GM12872 (cell line): ENCODE measurements at regions not wholly inside any gene's neighbourhood (a gene's known extent, or its start where the extent isn't known, plus 50 kb on each side); places are given as distances from the start of the nearest gene placed in this dataset.
A peak's percentile ranks its signal among the peaks of the same experiment; 100 is the strongest.

ENCODE experiments used
- TF ChIP-seq, protein P1 (sequence below): IDR thresholded peaks from 3 replicates; pipeline ENCODE4 v1.5.1; 2011; ENCODE audit warnings: low read depth, mild to moderate bottlenecking, low read length, moderate library complexity; ENCODE audit not compliant: insufficient read depth

DNA sequence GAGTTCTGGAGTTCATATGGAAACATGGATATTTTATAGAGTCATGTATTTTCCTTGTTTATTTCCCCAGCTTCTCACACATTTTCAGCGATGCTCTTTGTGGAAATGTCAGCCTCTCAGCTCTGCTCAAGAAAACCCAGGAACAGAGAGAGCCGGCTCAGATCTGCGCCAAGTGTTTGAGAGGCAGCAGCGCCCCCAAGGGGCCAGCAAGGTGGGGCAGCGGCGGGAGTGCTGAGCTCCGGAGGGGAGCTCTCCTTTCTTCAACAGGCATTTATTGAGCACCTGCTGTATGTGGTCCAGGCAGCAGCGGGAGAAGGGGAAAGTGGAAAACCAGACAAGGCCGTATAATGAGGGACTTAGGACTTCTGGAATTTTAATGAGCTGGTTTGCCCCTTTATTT is 421.1 kb upstream of the C16orf82 start:
- TF ChIP-seq, protein P1, sequence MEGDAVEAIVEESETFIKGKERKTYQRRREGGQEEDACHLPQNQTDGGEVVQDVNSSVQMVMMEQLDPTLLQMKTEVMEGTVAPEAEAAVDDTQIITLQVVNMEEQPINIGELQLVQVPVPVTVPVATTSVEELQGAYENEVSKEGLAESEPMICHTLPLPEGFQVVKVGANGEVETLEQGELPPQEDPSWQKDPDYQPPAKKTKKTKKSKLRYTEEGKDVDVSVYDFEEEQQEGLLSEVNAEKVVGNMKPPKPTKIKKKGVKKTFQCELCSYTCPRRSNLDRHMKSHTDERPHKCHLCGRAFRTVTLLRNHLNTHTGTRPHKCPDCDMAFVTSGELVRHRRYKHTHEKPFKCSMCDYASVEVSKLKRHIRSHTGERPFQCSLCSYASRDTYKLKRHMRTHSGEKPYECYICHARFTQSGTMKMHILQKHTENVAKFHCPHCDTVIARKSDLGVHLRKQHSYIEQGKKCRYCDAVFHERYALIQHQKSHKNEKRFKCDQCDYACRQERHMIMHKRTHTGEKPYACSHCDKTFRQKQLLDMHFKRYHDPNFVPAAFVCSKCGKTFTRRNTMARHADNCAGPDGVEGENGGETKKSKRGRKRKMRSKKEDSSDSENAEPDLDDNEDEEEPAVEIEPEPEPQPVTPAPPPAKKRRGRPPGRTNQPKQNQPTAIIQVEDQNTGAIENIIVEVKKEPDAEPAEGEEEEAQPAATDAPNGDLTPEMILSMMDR: peak; percentile 58

GRCh38 chr16:26647870-26648269 is 418.9 kb upstream of the C16orf82 start:
- TF ChIP-seq, protein P1: no peak

DNA sequence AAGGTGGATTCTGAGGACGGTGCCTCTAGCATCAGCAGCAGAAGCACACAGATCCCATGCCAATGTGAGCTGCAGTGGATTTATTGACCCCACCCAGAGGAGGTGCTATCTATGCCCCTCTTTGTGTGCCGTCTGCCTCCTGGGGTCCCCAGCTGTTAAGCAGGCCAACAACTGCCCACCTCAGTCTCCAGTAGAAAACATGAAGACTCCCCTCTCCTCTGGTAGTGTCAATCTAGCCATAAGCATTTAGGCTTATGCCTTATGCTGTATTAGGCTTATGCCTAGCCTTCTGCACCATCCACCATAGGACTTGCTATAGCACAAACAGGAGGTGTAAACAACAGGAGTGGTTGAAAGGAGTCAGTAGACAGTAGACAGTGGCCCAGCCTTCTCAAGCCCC is 417.9 kb upstream of the C16orf82 start:
- TF ChIP-seq, protein P1: no peak

DNA sequence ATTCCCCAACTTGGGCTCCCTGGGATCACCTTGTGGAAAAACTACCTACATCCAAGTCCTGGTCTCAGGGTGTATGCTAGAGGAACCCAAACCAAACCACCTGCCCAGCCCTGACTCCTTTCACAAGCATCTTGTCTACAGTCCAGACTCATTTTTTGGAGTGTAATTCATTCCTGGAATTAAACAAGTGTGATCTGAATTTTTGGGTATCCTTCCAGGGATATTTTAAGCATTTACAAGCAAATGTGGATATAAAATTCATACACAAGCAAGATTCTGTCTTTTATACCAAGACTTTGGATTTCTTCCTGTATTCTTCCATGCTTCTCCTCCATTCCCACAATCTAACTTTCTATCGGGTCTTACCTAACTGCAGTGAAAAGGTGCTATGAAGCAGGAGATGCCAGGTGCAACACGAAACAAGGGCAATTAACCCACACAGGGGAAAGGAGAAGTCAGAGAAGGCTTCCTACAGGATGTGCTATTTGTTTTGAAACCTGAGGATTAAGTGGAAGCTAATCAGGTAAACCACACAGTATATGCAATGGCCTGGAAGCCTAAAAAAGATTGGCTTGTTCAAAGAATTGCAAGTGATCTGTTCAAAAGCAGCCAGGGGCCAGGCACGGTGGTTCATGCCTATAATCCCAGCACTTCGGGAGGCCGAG is 417.2 kb upstream of the C16orf82 start:
- TF ChIP-seq, protein P1: no peak

DNA sequence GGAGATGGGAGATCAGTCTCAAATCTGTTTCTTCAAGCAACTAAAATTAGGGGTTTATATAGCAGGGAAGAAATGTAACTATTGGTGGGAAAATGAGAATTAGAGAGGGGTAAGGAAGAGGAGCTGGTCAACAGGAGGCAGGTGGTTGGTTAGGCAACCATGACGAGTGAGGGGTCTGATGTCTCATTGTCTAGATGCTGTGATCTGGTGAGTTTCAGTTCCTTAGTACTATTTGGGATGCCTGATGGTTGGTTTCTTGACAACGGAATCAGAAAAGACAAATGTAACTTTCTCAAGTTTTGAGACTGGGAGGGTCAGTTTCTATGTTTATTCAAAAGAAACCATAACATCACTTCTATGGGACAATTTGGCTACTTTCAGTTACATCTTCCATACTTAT is 415.3 kb upstream of the C16orf82 start:
- TF ChIP-seq, protein P1: no peak

DNA sequence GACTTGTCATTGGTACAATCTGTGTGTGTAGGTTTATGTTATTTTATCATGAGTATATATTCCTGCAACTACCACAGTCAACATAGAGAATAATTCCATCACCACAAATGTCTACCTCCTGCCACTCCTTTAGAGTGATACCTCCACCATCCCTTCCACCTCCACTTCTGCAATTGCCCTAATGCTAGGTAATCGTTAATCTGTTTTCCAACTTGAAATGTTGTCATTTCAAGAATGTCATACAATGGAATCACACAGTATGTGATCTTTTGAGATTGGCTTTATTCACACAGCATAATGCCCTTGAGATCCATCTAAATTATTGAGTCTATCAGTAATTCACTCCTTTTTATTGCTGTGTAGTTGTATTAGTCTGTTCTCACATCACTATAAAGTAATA is 414.8 kb upstream of the C16orf82 start:
- TF ChIP-seq, protein P1: no peak

GRCh38 chr16:26658486-26658885 is 408.2 kb upstream of the C16orf82 start:
- TF ChIP-seq, protein P1: no peak
